Skin of body (tissue), 1 donor: ENCODE measurements at regions not wholly inside any gene's neighbourhood (a gene's known extent, or its start where the extent isn't known, plus 50 kb on each side); places are given as distances from the start of the nearest gene placed in this dataset.

Source experiments
- DNase-seq: peaks from one replicate; lab custom pipeline; 2025; lab: John Stamatoyannopoulos, UW

- no peak for DNase-seq
Measured at GRCh38 chr11:10641912-10642697, 51.5 kb downstream of the IRAG1 start.

DNA sequence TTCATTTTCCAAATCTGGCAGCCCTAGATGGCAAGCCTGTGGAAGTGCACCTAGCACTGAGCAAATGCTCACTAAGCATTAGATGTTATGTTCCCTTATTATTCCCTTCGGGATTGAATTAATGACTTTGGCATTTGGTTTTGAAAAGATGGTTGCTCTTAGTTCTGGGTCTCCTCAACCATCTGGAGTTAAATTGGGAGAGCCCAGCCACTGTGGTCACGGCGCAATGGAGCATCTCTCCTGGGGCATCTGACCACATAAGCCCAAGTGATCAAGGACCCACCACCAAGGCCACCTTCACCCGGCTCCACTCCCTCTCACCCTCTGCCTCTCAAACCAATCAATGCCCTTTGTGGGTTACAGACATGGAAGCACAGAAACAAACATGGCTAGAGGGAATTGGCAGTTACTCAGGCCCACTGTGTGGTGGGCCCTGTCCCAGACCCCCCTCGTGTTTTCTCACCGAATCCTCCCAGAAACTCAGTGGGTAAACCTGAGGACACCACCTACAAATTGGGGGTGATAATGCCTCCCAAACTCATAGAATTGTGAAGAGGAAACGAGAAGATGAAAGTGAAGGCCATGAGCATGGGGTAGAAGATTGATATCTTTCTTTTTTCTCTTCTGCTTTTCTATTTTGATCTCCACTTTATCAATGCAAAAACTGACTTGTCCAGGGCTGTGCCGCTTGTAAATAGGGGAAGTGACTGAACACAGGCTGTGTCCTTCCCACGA, 52.2 kb downstream of the IRAG1 start:
- no peak for DNase-seq

DNA sequence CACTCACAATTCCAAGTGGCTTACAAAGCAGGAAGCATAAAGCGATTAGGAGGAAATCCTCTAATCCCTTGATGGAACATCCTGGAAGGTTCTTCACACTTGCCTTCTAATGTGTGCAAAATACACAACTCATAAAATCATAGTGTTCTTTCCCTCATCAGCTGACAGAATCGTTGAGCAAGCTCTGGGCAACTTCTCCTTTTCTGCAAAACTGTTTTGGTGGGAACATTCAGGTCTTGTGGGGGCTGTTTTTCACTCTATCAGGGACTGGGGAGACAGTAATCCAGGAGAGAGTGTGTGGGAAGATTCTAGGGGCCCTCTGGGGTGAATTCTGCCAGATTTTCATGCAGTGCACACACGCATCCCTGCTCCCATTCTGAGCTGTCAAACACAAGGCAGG, 53.2 kb downstream of the IRAG1 start:
- DNase-seq, result no peak

GRCh38 chr11:10639350-10639749, 54.2 kb downstream of the IRAG1 start:
- DNase-seq, result no peak

DNA sequence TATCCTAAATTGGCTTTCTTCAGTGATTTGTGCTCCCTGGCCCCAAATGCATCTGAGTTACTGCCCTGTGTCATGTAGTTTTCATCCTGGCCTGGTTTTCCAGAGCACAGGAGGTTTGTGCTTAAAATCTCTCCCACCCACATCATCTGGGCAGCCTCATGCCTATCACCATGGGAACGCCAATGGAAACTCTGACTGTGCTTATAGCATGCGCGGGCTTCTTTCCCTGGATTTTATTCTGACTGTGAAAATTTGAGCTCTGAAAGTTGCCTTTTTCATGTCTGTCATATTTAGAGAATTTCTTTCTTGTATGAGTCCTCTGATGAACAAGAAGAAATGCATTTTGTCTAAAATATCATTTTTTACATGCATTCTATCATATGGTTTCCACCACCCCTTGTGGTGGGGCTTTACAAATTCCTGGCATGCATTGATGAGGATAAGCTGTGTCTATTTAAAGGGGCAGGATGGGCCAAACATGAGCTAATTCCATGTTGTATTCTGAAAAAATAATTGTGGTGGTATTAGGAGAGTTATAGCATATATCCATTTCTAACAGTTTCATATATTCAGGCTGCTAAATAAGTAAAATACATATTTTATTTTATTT, 55.1 kb downstream of the IRAG1 start:
- peak; percentile 93 for DNase-seq

GRCh38 chr11:10637731-10638151, 55.8 kb downstream of the IRAG1 start:
- no peak for DNase-seq

GRCh38 chr11:10634407-10634806, 59.1 kb downstream of the IRAG1 start:
- no peak for DNase-seq

GRCh38 chr11:10633261-10633660, 60.3 kb downstream of the IRAG1 start:
- no peak for DNase-seq

GRCh38 chr11:10632483-10632882, 61.1 kb downstream of the IRAG1 start:
- no peak for DNase-seq

DNA sequence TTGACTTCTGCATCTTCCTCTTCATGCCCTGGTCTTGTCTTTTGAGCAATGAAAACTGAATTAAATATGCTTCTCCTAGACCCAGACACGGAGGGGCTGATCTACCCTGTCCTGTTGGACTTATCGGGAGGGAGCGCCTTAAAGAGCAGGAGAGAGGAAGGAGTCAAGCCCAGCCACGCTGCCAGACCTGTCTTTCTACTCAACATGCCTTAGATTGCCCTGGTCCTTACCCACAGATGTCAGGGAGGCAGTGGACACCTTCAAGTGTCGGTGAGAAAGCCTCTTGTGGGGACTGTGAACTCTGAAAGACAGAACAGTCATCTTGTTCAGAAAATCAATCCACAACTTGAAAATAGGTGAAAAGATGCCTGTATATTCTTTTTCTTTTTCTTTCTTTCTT, 61.8 kb downstream of the IRAG1 start:
- DNase-seq, result no peak

GRCh38 chr11:10629411-10630002, 61.0 kb upstream of the LYVE1 start:
- DNase-seq, result no peak

- no peak for DNase-seq
Measured at GRCh38 chr11:10628508-10629236, 60.2 kb upstream of the LYVE1 start.

GRCh38 chr11:10627816-10628215, 59.4 kb upstream of the LYVE1 start:
- DNase-seq, result no peak

GRCh38 chr11:10627291-10627690, 58.8 kb upstream of the LYVE1 start:
- no peak for DNase-seq

- no peak for DNase-seq
Measured at GRCh38 chr11:10625982-10626311, 57.5 kb upstream of the LYVE1 start.

DNA sequence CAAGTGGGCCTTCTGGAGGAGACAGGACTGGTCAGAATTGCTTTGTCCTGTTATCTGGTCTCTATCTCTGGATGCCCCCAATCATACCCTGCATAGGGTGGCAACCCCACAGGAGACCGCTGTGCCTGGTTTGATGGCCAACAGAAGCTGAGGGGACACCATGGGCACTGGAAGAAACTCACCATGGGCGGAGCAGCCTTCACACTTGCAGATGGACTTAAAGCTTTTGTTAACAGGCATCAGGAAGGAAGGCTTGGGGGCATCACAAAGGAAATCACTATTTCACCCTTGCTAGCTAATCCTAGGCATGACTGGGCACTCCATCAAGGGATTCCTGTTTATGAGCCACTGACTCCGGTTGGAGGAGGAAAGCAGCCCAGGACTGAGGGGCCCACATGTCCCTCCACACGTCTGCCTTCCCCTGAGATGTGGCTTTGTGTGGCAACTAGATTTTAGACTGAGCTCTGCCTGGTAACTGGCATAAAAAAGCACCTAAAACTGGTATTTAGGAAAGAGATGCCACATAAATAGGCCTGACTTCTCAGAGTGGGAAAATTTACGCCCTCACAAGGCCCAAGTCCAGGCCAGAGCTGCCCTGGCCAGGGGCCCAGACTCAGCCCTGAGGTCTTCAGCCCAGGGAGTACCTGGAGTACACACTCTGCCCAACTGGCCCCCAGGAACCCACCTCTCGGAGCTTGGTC, 57.0 kb upstream of the LYVE1 start:
- no peak for DNase-seq

- no peak for DNase-seq
Measured at GRCh38 chr11:10623797-10624761, 55.6 kb upstream of the LYVE1 start.

DNA sequence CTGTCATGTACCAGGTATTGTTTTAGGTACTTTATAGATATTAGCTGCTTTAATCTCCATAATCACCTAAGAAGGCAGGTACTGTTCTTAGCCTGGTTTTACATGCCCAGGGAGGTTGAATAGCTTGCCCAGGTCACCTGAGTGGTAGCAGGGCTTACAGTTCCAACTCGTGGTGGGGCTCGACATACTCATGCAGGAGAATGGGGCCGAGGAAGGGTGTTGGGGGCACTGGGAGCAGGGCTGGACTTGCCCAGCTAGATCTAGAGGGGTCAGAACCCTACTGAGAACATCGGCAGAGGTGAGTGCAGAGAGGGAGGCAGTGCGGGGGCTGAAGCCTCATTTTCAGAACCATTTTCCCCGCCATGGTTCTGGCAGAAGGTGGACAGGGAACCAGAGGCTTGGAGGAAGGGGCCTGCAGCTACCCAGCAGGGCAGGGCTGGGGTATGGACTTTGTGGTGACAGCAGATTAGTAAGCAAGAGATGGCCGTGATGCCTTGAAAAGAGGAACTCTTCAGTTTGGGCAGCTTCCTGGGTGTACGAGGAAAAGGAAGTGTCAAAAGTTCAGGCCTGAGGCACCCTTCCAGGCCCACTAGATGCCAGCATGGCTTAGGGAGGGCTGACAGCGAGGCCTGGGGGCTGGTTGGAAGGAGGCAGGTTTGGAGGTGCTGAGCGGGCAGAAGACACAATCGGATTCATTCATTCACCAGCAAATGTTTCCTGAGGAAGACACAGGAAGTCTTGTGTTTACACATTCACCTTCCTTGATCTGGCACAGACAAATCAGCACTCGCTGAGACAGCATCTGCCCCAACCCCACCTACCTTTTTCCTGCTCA, 54.7 kb upstream of the LYVE1 start:
- no peak for DNase-seq

GRCh38 chr11:10622108-10622507, 53.6 kb upstream of the LYVE1 start:
- DNase-seq, result no peak
